TTC549 (cell line): ENCODE measurements at regions not wholly inside any gene's neighbourhood (a gene's known extent, or its start where the extent isn't known, plus 50 kb on each side); places are given as distances from the start of the nearest gene placed in this dataset.
"Not testable (repeated sequence)": the region's sequence is repeated elsewhere in the genome, so short reads cannot be mapped to it uniquely, and the experiment has no call there.

Experiments used
- FAIRE-seq: peaks from 2 replicates; lab custom pipeline; 2012; peaks lifted over from hg19 to GRCh38; lab: Jason Lieb, UNC

- FAIRE-seq, result no peak
Observed at GRCh38 chr2:204145263-204145751, 208.7 kb downstream of the ICOS start.

- no peak for FAIRE-seq
Observed at GRCh38 chr2:204145791-204146190, 209.2 kb downstream of the ICOS start.

- not testable (repeated sequence) for FAIRE-seq
Observed at GRCh38 chr2:204147040-204147439, 210.5 kb downstream of the ICOS start.

GRCh38 chr2:204150721-204151120 lies 214.2 kb downstream of the ICOS start:
- no peak for FAIRE-seq

GRCh38 chr2:204152616-204153015 lies 216.1 kb downstream of the ICOS start:
- no peak for FAIRE-seq

GRCh38 chr2:204154863-204155262 lies 218.3 kb downstream of the ICOS start:
- FAIRE-seq, result no peak

- no peak for FAIRE-seq
Observed at GRCh38 chr2:204156456-204156855, 219.9 kb downstream of the ICOS start.

GRCh38 chr2:204157684-204158083 lies 221.1 kb downstream of the ICOS start:
- FAIRE-seq, result no peak

- no peak for FAIRE-seq
Observed at GRCh38 chr2:204159526-204159925, 223.0 kb downstream of the ICOS start.

- FAIRE-seq, result no peak
Observed at GRCh38 chr2:204160989-204161388, 224.4 kb downstream of the ICOS start.

GRCh38 chr2:204161886-204162285 lies 225.3 kb downstream of the ICOS start:
- FAIRE-seq, result no peak

GRCh38 chr2:204166961-204167360 lies 230.4 kb downstream of the ICOS start:
- no peak for FAIRE-seq

GRCh38 chr2:204167670-204168069 lies 231.1 kb downstream of the ICOS start:
- not testable (repeated sequence) for FAIRE-seq

- no peak for FAIRE-seq
Observed at GRCh38 chr2:204170411-204170810, 233.8 kb downstream of the ICOS start.

GRCh38 chr2:204171432-204172144 lies 235.0 kb downstream of the ICOS start:
- FAIRE-seq, result no peak

GRCh38 chr2:204172145-204172600 lies 235.6 kb downstream of the ICOS start:
- FAIRE-seq, result no peak

GRCh38 chr2:204174034-204174433 lies 237.5 kb downstream of the ICOS start:
- FAIRE-seq, result no peak

- FAIRE-seq, result no peak
Observed at GRCh38 chr2:204175552-204176271, 239.1 kb downstream of the ICOS start.

- FAIRE-seq, result no peak
Observed at GRCh38 chr2:204176306-204176705, 239.7 kb downstream of the ICOS start.

GRCh38 chr2:204177251-204177976 lies 240.9 kb downstream of the ICOS start:
- no peak for FAIRE-seq

- no peak for FAIRE-seq
Observed at GRCh38 chr2:204177977-204178522, 241.5 kb downstream of the ICOS start.

GRCh38 chr2:204180649-204181048 lies 244.1 kb downstream of the ICOS start:
- FAIRE-seq, result no peak

- no peak for FAIRE-seq
Observed at GRCh38 chr2:204183608-204184007, 247.0 kb downstream of the ICOS start.
